NB4 (cell line): ENCODE measurements at regions not wholly inside any gene's neighbourhood (a gene's known extent, or its start where the extent isn't known, plus 50 kb on each side); places are given as distances from the start of the nearest gene placed in this dataset.

Source experiments
- DNase-seq: peaks from one replicate; pipeline ENCODE4 v3.0.0; 2010; ENCODE audit warnings: low read depth
- H3K4me3 ChIP-seq: one replicate; pipeline ENCODE4 v1.5.1; 2011; ENCODE audit warnings: mild to moderate bottlenecking, low read depth, low read length, moderate library complexity
- CTCF ChIP-seq: IDR thresholded peaks from one replicate; pipeline ENCODE4 v1.5.1; 2012; ENCODE audit warnings: low read depth, low read length
- MYC ChIP-seq: IDR thresholded peaks from 2 replicates; pipeline ENCODE4 v1.6.1; 2011; ENCODE audit warnings: low read depth, low read length
- POLR2A ChIP-seq: IDR thresholded peaks from 2 replicates; pipeline ENCODE4 v1.6.1; 2011; ENCODE audit warnings: mild to moderate bottlenecking; ENCODE audit not compliant: insufficient read length; ENCODE audit errors: extremely low read depth
- TF ChIP-seq, protein P1 (sequence below): IDR thresholded peaks from 2 replicates; pipeline ENCODE4 v1.6.1; 2011; ENCODE audit warnings: low read depth, low read length

DNA sequence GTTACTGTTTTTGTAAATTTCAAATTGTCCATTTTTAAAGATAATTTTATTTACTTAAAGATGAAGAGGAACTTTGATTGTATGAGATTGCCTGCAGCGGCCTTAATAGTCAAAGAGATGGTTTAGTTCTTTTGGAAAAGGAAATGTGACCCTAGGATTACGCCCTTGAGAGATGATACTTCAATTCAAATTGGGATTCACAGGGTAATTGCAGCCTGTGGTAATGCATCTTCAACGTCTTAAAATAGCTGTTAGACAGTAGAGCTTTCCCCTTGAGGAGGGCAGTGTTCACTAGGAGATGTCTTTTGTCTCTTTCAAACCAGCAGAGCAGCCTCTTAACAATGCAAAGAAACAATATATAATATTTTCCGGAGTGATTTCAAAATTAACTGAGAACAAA, 127.1 kb downstream of the TAF11L14 start:
- no peak overlapping the region for H3K4me3 ChIP-seq
- TF ChIP-seq POLR2A (no peak), MYC (no peak)
- DNase-seq, result no peak

- H3K4me3 ChIP-seq, result no peak overlapping the region
- no peak for TF ChIP-seq POLR2A
- no peak for TF ChIP-seq CTCF
- no peak for TF ChIP-seq MYC
- TF ChIP-seq, protein P1, sequence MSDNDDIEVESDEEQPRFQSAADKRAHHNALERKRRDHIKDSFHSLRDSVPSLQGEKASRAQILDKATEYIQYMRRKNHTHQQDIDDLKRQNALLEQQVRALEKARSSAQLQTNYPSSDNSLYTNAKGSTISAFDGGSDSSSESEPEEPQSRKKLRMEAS, result no peak
- no peak for DNase-seq
Measured at GRCh38 chr5:17763301-17763700, 129.0 kb downstream of the TAF11L14 start.

DNA sequence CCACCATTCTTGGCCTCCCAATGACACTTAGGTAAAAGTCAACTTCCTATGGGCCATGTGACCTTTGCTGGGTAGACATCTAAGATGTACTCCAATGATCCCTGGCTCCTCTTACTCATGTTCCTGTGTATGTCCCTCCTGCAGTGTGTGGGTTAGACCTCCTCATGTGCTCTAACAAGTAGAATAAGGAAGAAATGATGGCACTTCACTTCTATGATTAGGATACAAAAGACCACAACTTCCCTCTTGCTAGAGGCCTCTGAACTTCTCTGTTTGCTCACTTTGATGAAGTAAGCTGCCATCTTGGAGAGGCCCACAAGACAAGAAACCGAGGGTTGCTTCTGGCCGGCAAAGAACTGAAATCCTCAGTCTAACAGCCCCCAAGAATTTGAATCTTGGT, 131.8 kb downstream of the TAF11L14 start:
- no peak for DNase-seq
- no peak overlapping the region for H3K4me3 ChIP-seq
- TF ChIP-seq CTCF (no peak), POLR2A (no peak), MYC (no peak)
- TF ChIP-seq, protein P1, result no peak

DNA sequence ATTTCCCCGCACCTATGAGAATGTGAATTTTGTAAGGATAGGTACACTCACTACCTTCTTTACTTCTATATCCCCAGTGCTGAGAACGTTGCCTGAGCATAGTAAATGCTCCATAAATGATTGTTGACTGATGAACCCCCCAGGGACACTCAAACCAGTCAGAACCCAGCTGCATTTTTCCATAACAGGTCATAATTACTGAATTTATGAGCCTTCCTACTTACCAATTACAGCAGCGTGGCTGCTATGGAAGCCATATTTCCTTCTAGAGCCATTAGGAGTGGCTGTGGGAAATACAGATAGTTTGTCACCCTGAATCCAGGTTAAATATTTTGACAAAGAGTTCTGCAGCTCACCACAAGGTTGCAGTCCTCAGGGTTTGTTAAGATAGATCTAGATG, 135.0 kb downstream of the TAF11L14 start:
- DNase-seq, result no peak
- no peak overlapping the region for H3K4me3 ChIP-seq
- TF ChIP-seq POLR2A, result no peak
- TF ChIP-seq CTCF, result no peak
- no peak for TF ChIP-seq MYC
- TF ChIP-seq, protein P1, result no peak

GRCh38 chr5:17772232-17772631, 138.0 kb downstream of the TAF11L14 start:
- TF ChIP-seq POLR2A (no peak), CTCF (no peak), MYC (no peak)
- TF ChIP-seq, protein P1, result no peak
- peak; percentile 12 for DNase-seq
- no peak overlapping the region for H3K4me3 ChIP-seq

GRCh38 chr5:17785774-17786173, 151.5 kb downstream of the TAF11L14 start:
- TF ChIP-seq, protein P1, result no peak
- TF ChIP-seq CTCF (no peak), POLR2A (no peak), MYC (no peak)
- DNase-seq, result no peak
- H3K4me3 ChIP-seq, result no peak overlapping the region
